ENCODE measurements at regions not wholly inside any gene's neighbourhood (a gene's known extent, or its start where the extent isn't known, plus 50 kb on each side); places are given as distances from the start of the nearest gene placed in this dataset.

DNA sequence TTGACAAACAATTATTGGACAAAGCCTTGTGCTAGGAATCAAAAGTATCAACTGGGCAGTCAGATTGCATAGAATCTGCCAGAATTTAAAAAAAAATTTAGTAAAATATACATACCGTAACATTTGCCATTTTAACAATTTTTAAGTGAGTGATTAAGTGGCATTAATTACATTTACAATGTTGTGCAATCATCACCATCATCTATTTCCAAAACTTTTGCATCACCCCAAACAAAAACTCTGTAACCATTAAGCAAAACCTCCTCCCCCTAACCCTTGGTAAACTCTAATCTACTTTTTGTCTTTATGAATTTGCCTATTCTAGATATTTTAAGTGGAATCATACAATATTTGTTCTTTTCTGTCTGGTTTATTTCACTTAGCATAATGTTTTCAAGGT lies 182.8 kb downstream of the LMO4 start:
- TF ChIP-seq POLR2A (IDR thresholded peaks at IDR 0.05; ENCODE audit: low read length), result no peak
- no peak for TF ChIP-seq GATA1 (IDR thresholded peaks at IDR 0.05; ENCODE audit: low read depth, low read length)

Data from erythroblast (primary cell).